ENCODE measurements at regions not wholly inside any gene's neighbourhood (a gene's known extent, or its start where the extent isn't known, plus 50 kb on each side); places are given as distances from the start of the nearest gene placed in this dataset.

DNA sequence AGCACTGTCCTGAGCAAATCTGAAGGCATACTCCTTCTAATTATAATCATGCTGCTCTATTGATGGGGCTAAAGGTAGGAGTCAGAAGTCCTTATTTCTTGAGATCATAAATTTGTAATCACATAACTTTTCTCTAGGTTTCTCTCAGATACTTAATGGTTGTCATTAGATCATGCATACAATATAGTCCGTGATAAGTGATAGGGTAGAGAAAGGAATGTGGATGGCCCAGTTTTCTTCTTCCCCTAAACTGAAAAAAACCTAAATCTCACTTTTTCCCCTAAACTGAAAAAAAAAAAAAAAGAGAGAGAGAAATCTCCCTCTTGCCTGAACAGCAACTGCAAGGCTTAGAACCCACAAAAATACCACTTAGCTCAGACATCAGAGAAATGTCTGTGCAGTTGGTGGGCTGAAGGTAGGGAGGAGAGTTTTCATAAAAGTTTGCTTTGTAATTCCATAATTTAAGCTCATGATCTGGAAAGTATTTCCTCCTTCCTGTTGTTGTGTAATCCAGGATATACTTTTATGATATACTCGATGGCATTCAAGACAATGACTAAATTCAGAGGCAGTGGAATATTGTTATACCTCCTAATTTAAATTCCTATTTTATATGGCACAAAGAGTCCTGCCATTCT lies 79.3 kb upstream of the ITPRID2 start:
- H3K27ac ChIP-seq (ENCODE audit: control insufficient read depth, insufficient read depth), result no peak overlapping the region
- H3K4me1 ChIP-seq (ENCODE audit: control insufficient read depth, insufficient read depth, low read length), result no peaks in the 10 kb centered on the region
- H3K36me3 ChIP-seq (ENCODE audit: control insufficient read depth in 2 of 2, insufficient read depth in 2 of 2, low read length in 1 of 2), result no peaks in the 10 kb centered on the region
- no peak overlapping the region for H3K4me3 ChIP-seq
- peak; percentile 52 for FAIRE-seq
- BruUV-seq (replicated peaks), result no TSS peak
- no peaks in the 10 kb centered on the region for H4K20me1 ChIP-seq (ENCODE audit: control insufficient read depth, insufficient read depth)
- WGBS (ENCODE audit: insufficient coverage, insufficient replicate concordance, low lambda C conversion rate, missing lambda C conversion rate), result 38% methylated on average over 2 of the region's 2 CpGs
- H2AFZ ChIP-seq (ENCODE audit: control insufficient read depth, low read depth, low read length), result no peak overlapping the region
- ChIA-PET POLR2A (interaction anchor here (0.6 to 0.7 kb wide), 2 partner anchors 1303 to 1636 kb away, joined by 4 to 6 read pairs; no protein-coding TSS in a partner anchor), SMC1A (ENCODE audit: uncharacterized antibody, unreplicated experiment) (interaction anchor here (0.9 kb wide), 1 partner anchor 712 kb away, joined by 3 read pairs; no protein-coding TSS in a partner anchor), RAD21 (ENCODE audit: unreplicated experiment) (no interaction called here), CTCF (interaction anchor here (1.5 kb wide), 1 partner anchor 135 kb away, joined by 3 read pairs; no protein-coding TSS in a partner anchor)
- no peak for DNase-seq (ENCODE audit: low read depth, low spot score)
- H3K27me3 ChIP-seq (replicated peaks in 1 of 2; ENCODE audit: control insufficient read depth in 2 of 2, insufficient read depth in 2 of 2, low read length in 1 of 2), result no peaks in the 10 kb centered on the region; a peak in 1 of 4 replicates
- ATAC-seq, result no peak
- H3K79me2 ChIP-seq (ENCODE audit: control insufficient read depth, insufficient read depth, low read length), result no peaks in the 10 kb centered on the region
- in situ Hi-C loops (cut with MboI) (no loop called here), intact Hi-C loops (cut with micrococcal nuclease; ENCODE audit: unreplicated experiment) (no loop called here)
- no peak overlapping the region for H3K4me2 ChIP-seq (ENCODE audit: control insufficient read depth, insufficient read depth)
- no peaks in the 10 kb centered on the region for H3K9me3 ChIP-seq (replicated peaks; ENCODE audit: control insufficient read depth, insufficient read depth, low read length)
- no peak for TF ChIP-seq SUPT20H (IDR thresholded peaks at IDR 0.05; ENCODE audit: borderline replicate concordance, control insufficient read depth, low read depth, low read length)
- TF ChIP-seq RCOR1 (conservative IDR thresholded peaks at IDR 0.05; ENCODE audit: low read depth, low read length), result no peak
- no peak for TF ChIP-seq SUZ12 (IDR thresholded peaks at IDR 0.05; ENCODE audit: unreplicated experiment)
- TF ChIP-seq LARP7 (IDR thresholded peaks at IDR 0.05), result no peak
- H3K9ac ChIP-seq (ENCODE audit: control insufficient read depth, insufficient read depth, low read length), result no peak overlapping the region

DNA sequence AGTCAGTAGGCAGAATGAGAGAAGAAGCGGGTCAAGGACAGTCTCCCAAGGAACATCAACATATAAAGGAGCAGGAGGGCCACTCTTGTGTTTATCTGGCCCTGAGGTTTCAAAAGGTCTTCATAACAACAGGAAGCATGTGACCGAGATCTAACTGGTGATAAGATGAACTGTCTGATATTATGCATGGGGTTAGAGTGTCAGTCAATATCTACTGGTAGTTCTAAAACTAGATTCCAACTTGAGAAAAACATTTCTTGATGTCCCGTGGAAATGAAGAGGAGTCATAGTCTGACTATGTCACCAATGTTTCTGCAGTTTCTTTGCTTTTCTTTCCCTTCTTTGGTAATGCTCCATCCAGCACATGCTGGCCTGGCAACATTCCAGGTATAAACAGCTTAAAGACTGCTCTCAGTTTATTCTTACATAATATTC lies 77.5 kb upstream of the ITPRID2 start:
- ATAC-seq, result no peak
- no peak for DNase-seq (ENCODE audit: low read depth, low spot score)
- Histone ChIP-seq H3K79me2 (ENCODE audit: control insufficient read depth, insufficient read depth, low read length) (no peaks in the 10 kb centered on the region), H2AFZ (ENCODE audit: control insufficient read depth, low read depth, low read length) (no peak overlapping the region), H3K9ac (ENCODE audit: control insufficient read depth, insufficient read depth, low read length) (no peak overlapping the region), H3K4me3 (no peak overlapping the region), H3K9me3 (replicated peaks; ENCODE audit: control insufficient read depth, insufficient read depth, low read length) (no peaks in the 10 kb centered on the region), H4K20me1 (ENCODE audit: control insufficient read depth, insufficient read depth) (no peaks in the 10 kb centered on the region), H3K36me3 (ENCODE audit: control insufficient read depth in 2 of 2, insufficient read depth in 2 of 2, low read length in 1 of 2) (no peaks in the 10 kb centered on the region), H3K27ac (ENCODE audit: control insufficient read depth, insufficient read depth) (no peak overlapping the region), H3K27me3 (replicated peaks in 1 of 2; ENCODE audit: control insufficient read depth in 2 of 2, insufficient read depth in 2 of 2, low read length in 1 of 2) (no peaks in the 10 kb centered on the region), H3K4me2 (ENCODE audit: control insufficient read depth, insufficient read depth) (no peak overlapping the region), H3K4me1 (ENCODE audit: control insufficient read depth, insufficient read depth, low read length) (no peaks in the 10 kb centered on the region)
- WGBS (ENCODE audit: insufficient coverage, insufficient replicate concordance, low lambda C conversion rate, missing lambda C conversion rate), result 18% methylated on average over 3 of the region's 3 CpGs
- BruUV-seq (replicated peaks), result no TSS peak
- no peak for FAIRE-seq
- ChIA-PET CTCF (no interaction called here), POLR2A (no interaction called here), SMC1A (ENCODE audit: uncharacterized antibody, unreplicated experiment) (no interaction called here), RAD21 (ENCODE audit: unreplicated experiment) (no interaction called here)
- in situ Hi-C loops (cut with MboI) (no loop called here), intact Hi-C loops (cut with micrococcal nuclease; ENCODE audit: unreplicated experiment) (no loop called here)
- TF ChIP-seq NFYA (IDR thresholded peaks at IDR 0.05; ENCODE audit: borderline replicate concordance, low read depth, low read length) (no peak), PML (IDR thresholded peaks at IDR 0.05; ENCODE audit: low read length) (no peak), ESRRA (IDR thresholded peaks at IDR 0.05; ENCODE audit: low read length) (no peak), NFYB (IDR thresholded peaks at IDR 0.05; ENCODE audit: insufficient read depth, low read depth, low read length) (no peak), RB1 (IDR thresholded peaks at IDR 0.05; ENCODE audit: borderline replicate concordance) (no peak), USF1 (IDR thresholded peaks at IDR 0.05; ENCODE audit: borderline replicate concordance, extremely low read length, insufficient read depth, low read depth, low read length) (no peak), CHD4 (IDR thresholded peaks at IDR 0.05) (no peak), NRF1 (conservative IDR thresholded peaks at IDR 0.05; ENCODE audit: low read depth, low read length) (no peak), RFX5 (IDR thresholded peaks at IDR 0.05; ENCODE audit: low read depth, low read length) (no peak), EP300 (IDR thresholded peaks at IDR 0.05; ENCODE audit: borderline replicate concordance in 1 of 2, control insufficient read depth in 1 of 2, low read depth in 2 of 2, low read length in 2 of 2) (no peak), SP1 (IDR thresholded peaks at IDR 0.05; ENCODE audit: low read depth, low read length) (no peak)
- TF ChIP-seq, protein P1, sequence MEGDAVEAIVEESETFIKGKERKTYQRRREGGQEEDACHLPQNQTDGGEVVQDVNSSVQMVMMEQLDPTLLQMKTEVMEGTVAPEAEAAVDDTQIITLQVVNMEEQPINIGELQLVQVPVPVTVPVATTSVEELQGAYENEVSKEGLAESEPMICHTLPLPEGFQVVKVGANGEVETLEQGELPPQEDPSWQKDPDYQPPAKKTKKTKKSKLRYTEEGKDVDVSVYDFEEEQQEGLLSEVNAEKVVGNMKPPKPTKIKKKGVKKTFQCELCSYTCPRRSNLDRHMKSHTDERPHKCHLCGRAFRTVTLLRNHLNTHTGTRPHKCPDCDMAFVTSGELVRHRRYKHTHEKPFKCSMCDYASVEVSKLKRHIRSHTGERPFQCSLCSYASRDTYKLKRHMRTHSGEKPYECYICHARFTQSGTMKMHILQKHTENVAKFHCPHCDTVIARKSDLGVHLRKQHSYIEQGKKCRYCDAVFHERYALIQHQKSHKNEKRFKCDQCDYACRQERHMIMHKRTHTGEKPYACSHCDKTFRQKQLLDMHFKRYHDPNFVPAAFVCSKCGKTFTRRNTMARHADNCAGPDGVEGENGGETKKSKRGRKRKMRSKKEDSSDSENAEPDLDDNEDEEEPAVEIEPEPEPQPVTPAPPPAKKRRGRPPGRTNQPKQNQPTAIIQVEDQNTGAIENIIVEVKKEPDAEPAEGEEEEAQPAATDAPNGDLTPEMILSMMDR (IDR thresholded peaks at IDR 0.05 in 2 of 3, conservative IDR thresholded peaks at IDR 0.05 in 1 of 3; ENCODE audit: control insufficient read depth in 2 of 3, extremely low read depth in 1 of 3, insufficient read depth in 1 of 3, low read depth in 3 of 3, low read length in 3 of 3), result no peak

Measured in GM12878 (cell line).